ENCODE measurements at regions not wholly inside any gene's neighbourhood (a gene's known extent, or its start where the extent isn't known, plus 50 kb on each side); places are given as distances from the start of the nearest gene placed in this dataset.

DNA sequence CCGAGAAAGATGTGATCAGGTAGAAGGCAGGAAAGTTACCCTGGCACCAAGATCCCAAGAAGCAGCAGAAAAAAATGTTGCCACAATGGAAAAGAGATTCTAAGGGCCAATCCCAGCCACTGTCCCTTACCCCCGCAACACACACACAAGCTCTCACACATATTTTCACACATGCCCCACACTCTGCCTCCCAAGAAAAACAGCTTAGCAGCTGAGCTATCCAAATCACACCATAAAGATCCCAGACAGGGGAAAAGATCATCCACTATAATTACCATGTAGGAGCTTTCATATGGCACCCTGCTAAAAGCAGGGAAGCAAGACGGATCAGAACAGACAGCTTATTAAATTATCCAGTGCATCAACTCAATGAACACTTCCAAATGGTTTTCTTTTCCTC, 143.4 kb downstream of the FAM114A2 start:
- POLR2A ChIA-PET, result no interaction called here
- CTCF ChIA-PET, result interaction anchor here (1.1 kb wide), 1 partner anchor 70 kb away, joined by 3 read pairs; no protein-coding TSS in a partner anchor
- Histone ChIP-seq H3K9me3 (ENCODE audit: control insufficient read depth, insufficient read depth, low read length) (no peaks in the 10 kb centered on the region), H3K27me3 (ENCODE audit: control insufficient read depth, insufficient read depth, low read length) (no peaks in the 10 kb centered on the region), H3K27ac (ENCODE audit: low read depth, low read length) (no peak overlapping the region), H3K4me3 (ENCODE audit: low read depth, low read length) (no peak overlapping the region)
- DNase-seq (ENCODE audit: low read depth, low spot score), result no peak
- TF ChIP-seq, protein P1, sequence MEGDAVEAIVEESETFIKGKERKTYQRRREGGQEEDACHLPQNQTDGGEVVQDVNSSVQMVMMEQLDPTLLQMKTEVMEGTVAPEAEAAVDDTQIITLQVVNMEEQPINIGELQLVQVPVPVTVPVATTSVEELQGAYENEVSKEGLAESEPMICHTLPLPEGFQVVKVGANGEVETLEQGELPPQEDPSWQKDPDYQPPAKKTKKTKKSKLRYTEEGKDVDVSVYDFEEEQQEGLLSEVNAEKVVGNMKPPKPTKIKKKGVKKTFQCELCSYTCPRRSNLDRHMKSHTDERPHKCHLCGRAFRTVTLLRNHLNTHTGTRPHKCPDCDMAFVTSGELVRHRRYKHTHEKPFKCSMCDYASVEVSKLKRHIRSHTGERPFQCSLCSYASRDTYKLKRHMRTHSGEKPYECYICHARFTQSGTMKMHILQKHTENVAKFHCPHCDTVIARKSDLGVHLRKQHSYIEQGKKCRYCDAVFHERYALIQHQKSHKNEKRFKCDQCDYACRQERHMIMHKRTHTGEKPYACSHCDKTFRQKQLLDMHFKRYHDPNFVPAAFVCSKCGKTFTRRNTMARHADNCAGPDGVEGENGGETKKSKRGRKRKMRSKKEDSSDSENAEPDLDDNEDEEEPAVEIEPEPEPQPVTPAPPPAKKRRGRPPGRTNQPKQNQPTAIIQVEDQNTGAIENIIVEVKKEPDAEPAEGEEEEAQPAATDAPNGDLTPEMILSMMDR (IDR thresholded peaks at IDR 0.05; ENCODE audit: low read depth, low read length), result no peak

DNA sequence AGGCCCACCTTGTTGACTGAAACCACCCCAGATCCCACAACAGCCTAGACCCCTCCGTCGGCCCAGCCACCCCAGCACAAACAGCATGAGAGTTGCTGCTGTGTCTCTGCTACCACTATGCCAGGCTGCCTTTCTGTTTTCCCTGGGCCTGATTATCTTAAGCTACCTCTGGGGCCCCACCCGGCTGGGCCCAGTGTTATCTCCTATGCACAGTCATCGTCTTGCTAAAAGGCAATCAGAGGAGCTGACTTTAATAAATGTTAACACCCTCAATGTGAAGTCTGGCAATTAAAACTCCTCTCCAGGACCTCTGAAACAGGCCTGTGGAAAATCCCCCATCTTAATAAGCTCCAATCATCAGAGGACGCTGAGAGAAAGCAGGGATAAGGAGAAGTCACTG, 144.9 kb downstream of the FAM114A2 start:
- Histone ChIP-seq H3K4me3 (ENCODE audit: low read depth, low read length) (no peak overlapping the region), H3K27ac (ENCODE audit: low read depth, low read length) (no peak overlapping the region), H3K9me3 (ENCODE audit: control insufficient read depth, insufficient read depth, low read length) (no peaks in the 10 kb centered on the region), H3K27me3 (ENCODE audit: control insufficient read depth, insufficient read depth, low read length) (no peaks in the 10 kb centered on the region)
- TF ChIP-seq, protein P1 (IDR thresholded peaks at IDR 0.05; ENCODE audit: low read depth, low read length), result no peak
- POLR2A ChIA-PET, result no interaction called here
- CTCF ChIA-PET, result no interaction called here
- DNase-seq (ENCODE audit: low read depth, low spot score), result no peak

DNA sequence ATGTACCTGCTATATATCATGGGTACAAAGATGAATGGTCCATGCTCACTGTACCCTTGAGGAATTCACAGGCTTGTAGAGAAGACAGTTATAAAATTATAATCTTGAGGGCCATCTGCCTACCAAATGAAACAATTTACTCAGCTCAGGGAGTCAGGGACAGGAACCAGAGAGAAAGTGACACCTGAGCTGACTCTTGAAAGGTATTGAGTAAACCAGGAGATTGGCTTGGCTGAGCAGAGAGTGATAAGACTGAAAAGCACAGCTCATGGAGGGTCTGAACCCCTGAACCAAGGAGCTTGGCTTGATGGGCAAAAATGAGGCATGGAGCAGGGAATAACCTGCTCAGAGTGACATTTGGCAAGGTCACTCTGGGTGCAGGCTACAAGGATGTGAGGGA, 147.3 kb downstream of the FAM114A2 start:
- CTCF ChIA-PET, result no interaction called here
- H3K27me3 ChIP-seq (ENCODE audit: control insufficient read depth, insufficient read depth, low read length), result no peaks in the 10 kb centered on the region
- H3K9me3 ChIP-seq (ENCODE audit: control insufficient read depth, insufficient read depth, low read length), result no peaks in the 10 kb centered on the region
- no peak overlapping the region for H3K27ac ChIP-seq (ENCODE audit: low read depth, low read length)
- POLR2A ChIA-PET, result interaction anchor here (0.6 kb wide), 1 partner anchor 791 kb away, joined by 5 read pairs; no protein-coding TSS in a partner anchor
- TF ChIP-seq, protein P1 (IDR thresholded peaks at IDR 0.05; ENCODE audit: low read depth, low read length), result no peak
- DNase-seq (ENCODE audit: low read depth, low spot score), result no peak
- H3K4me3 ChIP-seq (ENCODE audit: low read depth, low read length), result no peak overlapping the region

DNA sequence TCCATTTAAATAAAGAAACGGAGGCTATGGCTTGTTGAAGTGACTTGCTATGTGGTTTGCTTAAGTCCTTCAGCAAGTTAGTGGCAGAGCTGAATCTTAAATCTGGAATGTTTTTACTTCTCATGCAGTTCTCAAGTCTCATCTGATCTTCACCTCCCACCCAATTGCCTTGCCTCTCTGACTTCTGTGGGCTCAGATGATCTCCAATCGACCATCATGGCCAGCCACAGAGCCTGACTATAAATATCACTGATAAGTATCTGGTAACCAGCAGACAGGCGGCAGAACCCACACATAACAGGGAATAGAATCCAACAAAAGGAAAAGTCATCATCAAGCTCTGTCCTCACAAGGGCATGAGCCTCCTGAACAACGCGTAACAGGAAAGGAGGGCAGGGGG, 149.9 kb downstream of the FAM114A2 start:
- POLR2A ChIA-PET, result no interaction called here
- DNase-seq (ENCODE audit: low read depth, low spot score), result no peak
- H3K27me3 ChIP-seq (ENCODE audit: control insufficient read depth, insufficient read depth, low read length), result no peaks in the 10 kb centered on the region
- CTCF ChIA-PET, result no interaction called here
- TF ChIP-seq, protein P1 (IDR thresholded peaks at IDR 0.05; ENCODE audit: low read depth, low read length), result no peak
- no peaks in the 10 kb centered on the region for H3K9me3 ChIP-seq (ENCODE audit: control insufficient read depth, insufficient read depth, low read length)
- H3K27ac ChIP-seq (ENCODE audit: low read depth, low read length), result no peak overlapping the region
- H3K4me3 ChIP-seq (ENCODE audit: low read depth, low read length), result no peak overlapping the region

DNA sequence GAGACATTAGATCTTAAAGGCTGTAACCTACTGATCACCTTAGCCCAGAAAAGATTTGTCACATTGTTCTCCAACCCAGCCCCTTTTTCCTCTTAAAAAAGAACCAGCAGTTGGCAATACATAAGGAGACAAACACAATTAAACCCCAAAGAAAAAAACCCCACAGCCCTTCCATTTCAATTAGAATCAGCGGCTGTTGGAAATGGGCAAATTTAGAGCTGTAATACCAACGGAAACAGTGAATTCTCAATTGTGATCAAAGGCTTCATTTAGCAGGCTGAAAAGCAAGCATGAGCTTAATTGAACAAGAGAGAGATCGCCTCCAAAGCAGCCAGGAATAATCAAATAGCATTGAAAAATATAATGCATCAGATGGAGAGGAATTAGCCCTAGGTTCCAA, 153.6 kb downstream of the FAM114A2 start:
- H3K27me3 ChIP-seq (ENCODE audit: control insufficient read depth, insufficient read depth, low read length), result no peaks in the 10 kb centered on the region
- ChIA-PET CTCF (no interaction called here), POLR2A (no interaction called here)
- no peak overlapping the region for H3K27ac ChIP-seq (ENCODE audit: low read depth, low read length)
- no peak overlapping the region for H3K4me3 ChIP-seq (ENCODE audit: low read depth, low read length)
- TF ChIP-seq, protein P1 (IDR thresholded peaks at IDR 0.05; ENCODE audit: low read depth, low read length), result no peak
- no peaks in the 10 kb centered on the region for H3K9me3 ChIP-seq (ENCODE audit: control insufficient read depth, insufficient read depth, low read length)
- DNase-seq (ENCODE audit: low read depth, low spot score), result no peak
